GM21723 (cell line): ENCODE measurements at regions not wholly inside any gene's neighbourhood (a gene's known extent, or its start where the extent isn't known, plus 50 kb on each side); places are given as distances from the start of the nearest gene placed in this dataset.

Source experiments
- ATAC-seq: cut with Tn5 transposase; IDR thresholded peaks from one replicate; pipeline ENCODE4 v1.9.1; 2021; ENCODE audit warnings: mild to moderate bottlenecking, moderate library complexity; ENCODE audit not compliant: unreplicated experiment

GRCh38 chr5:68898951-68899471 lies 194.8 kb upstream of the SLC30A5 start:
- no peak for ATAC-seq

GRCh38 chr5:68911840-68912690 lies 181.7 kb upstream of the SLC30A5 start:
- no peak for ATAC-seq

- ATAC-seq: no peak
These were observed 178.7 kb upstream of the SLC30A5 start for GRCh38 chr5:68915079-68915478.

- ATAC-seq: no peak
These were observed 175.5 kb upstream of the SLC30A5 start for GRCh38 chr5:68918306-68918705.

DNA sequence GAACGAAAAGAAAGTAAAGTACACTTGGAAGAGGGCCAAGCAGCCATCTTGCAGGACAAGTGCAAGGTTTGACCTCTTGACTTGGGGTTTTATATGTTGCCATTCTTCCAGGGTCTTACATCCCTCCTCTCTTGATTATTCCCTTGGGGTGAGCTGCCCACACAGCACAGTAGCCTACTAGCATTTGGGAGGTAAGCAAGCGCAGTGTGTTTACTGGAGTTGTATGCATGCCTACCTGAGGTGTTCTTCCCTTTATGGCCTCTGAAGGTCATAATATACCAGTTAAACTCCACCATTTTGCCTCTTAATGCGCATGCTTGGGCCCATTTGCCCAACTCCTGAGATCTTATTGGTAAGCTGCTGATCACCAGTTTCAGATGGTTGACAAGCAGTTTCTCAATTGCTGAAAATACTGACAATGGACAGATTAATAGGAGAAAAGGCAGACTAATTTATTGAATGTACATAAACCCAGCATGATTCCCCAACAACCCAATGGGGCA lies 173.8 kb upstream of the SLC30A5 start:
- no peak for ATAC-seq

DNA sequence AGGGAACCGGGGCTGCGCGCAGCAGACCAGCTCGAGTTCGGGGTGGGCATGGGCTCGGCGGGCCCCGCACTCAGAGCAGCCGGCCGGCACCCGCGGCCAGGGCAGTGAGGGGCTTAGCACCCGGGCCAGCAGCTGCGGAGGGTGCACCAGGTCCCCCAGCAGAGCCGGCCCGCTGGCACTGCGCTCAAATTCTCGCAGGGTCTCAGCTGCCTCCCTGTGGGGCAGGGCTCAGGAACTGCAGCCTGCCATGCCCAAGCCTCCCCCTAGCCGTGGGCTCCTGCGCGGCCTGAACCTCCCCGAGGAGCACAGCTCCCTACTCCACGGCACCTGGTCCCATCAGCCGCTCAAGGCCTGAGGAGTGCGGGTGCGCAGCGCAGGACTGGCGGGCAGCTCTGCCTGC lies 172.9 kb upstream of the SLC30A5 start:
- ATAC-seq: no peak

GRCh38 chr5:68922172-68922987 lies 171.4 kb upstream of the SLC30A5 start:
- no peak for ATAC-seq

GRCh38 chr5:68924481-68925145 lies 169.2 kb upstream of the SLC30A5 start:
- ATAC-seq: no peak

- ATAC-seq: no peak
These were observed 165.1 kb upstream of the SLC30A5 start for GRCh38 chr5:68928617-68929302.

DNA sequence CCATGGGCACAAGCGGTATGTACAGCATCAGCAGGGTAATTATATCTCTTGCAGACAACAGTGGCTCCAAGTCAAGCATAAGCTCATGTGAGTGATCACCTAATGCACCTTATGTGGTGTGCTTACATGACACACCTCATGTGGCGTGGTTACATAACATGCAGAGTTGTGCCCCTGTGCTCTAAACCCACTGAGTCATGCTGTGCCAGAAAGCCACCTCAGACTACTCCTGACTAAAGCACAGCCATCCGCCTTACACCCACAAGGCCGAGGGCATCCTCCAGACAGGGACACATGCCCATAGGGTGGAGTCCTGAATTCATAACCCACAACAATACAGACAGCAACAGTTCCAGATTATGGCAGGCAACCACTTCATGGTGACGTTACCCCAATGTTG lies 163.7 kb upstream of the SLC30A5 start:
- ATAC-seq: no peak

- no peak for ATAC-seq
These were observed 160.9 kb upstream of the SLC30A5 start for GRCh38 chr5:68932830-68933434.

DNA sequence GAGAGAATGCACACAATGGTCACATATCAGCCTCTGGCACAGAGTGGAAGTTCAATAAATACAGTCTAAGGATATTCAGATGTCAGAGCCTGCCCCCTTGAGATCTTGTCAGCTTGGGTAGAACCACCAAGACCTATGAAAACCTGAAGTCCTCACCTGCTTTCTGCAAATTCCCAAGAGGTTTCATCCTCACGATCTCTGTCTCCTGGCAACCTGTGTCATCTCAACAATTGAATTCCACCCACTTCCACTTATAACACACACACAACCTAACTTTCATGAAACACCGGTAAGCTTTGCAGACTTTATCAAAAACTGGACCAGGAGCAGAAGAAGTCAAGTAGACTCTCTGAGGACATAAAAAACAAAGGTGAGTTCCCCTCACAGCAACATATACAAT lies 151.6 kb upstream of the SLC30A5 start:
- no peak for ATAC-seq

DNA sequence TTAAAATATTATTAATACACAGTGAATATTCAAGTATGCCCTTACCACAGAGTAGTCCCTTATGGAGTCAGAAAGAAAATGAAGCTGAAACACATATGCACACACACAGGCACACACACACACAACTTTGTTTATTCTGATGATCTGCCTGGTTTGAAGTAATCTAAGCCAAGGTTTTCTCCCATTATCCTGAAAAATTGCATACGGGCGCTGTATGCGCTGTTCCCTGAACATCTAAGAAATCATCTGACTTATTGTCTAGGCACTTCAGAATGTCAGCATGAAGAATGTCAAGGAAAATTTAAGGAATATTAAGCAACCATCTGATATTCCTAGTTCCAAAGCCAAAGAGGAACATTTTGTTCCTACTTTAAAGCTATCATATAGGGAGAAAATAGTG lies 147.1 kb upstream of the SLC30A5 start:
- no peak for ATAC-seq

- ATAC-seq: no peak
These were observed 145.8 kb upstream of the SLC30A5 start for GRCh38 chr5:68947986-68948385.

DNA sequence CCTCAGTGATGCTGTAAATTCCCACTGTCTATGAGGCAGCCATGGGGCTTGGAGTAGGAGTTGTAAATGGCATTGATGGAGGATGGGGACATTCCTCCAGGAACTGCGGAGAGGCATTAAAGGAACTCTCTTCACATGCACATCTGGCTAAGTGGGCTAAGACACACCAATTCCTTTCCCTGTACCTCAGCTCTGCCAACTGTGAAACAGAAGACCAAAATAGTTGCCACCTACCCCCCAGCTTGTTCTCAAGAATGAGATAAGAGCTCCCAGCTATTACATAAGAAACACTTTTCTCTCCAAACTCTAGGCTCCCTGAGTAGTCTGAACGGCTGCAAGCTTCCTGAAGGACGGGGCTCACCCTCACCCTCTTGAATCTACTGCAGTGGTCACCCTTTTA lies 144.6 kb upstream of the SLC30A5 start:
- ATAC-seq: no peak

DNA sequence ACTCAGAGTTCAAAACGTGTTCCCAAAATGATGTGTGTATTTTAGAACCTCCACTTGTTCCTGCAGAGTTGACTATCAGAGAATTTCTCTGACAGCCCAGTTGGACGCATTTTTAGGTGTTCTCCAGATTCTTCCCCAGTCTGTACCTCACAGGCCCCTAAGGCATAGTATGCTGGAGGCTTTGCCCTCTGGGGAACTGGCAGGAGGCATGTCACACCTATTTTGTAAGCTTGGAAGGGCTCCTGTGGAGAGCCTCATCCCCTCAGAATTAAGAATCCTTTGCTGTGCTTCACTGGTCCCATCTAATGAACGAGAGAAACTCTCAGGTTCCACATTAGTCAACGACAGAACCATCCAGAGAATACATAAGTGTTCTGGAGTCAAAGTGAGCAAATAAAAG lies 144.1 kb upstream of the SLC30A5 start:
- ATAC-seq: no peak

GRCh38 chr5:68950125-68950524 lies 143.7 kb upstream of the SLC30A5 start:
- no peak for ATAC-seq

DNA sequence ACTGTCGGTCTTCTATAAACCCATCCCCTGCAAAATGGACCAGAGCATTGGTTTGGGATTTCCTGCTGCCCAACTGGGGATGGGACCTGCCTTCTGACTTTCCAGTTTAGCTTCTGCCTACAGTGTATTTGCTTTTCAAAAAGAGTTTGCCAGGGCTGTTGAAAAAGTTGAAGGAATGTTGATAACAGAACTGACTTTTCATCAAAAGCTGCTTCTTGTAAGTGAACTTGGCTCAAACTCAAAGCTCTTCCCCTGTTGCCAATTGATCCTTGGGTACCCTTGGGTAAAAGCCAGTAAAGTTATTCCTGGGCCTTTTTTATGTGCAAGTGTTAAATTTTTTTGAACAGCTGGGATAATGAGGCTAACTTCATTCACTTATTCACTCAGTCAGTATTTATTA lies 142.9 kb upstream of the SLC30A5 start:
- ATAC-seq: no peak

- no peak for ATAC-seq
These were observed 140.5 kb upstream of the SLC30A5 start for GRCh38 chr5:68953231-68953874.
